Neural progenitor cell (in vitro differentiated cells): ENCODE measurements at regions not wholly inside any gene's neighbourhood (a gene's known extent, or its start where the extent isn't known, plus 50 kb on each side); places are given as distances from the start of the nearest gene placed in this dataset.

Experiments
- DNase-seq: peaks from one replicate; pipeline ENCODE4 v3.0.0-alpha.2; 2016; ENCODE audit warnings: low spot score
- H2AFZ ChIP-seq: fragments of 200-600 bp; sonication (generic); replicated peaks from 2 replicates; pipeline ENCODE4 v1.6.1; 2016; ENCODE audit warnings: antibody characterized with exemption
- H3F3A ChIP-seq: fragments of 200-600 bp; sonication (generic); 2 replicates; pipeline ENCODE4 v1.6.1; 2016; ENCODE audit warnings: antibody characterized with exemption, low read depth
- H3K27ac ChIP-seq: fragments of 200-600 bp; sonication (generic); 2 replicates; pipeline ENCODE4 v1.5.1; 2016; ENCODE audit warnings: mild to moderate bottlenecking
- H3K27me3 ChIP-seq: fragments of 200-600 bp; sonication (generic); 2 replicates; pipeline ENCODE4 v1.6.1; 2016; ENCODE audit warnings: mild to moderate bottlenecking, moderate library complexity
- H3K36me3 ChIP-seq: fragments of 200-600 bp; sonication (generic); 2 replicates; pipeline ENCODE4 v1.5.1; 2016
- H3K4me1 ChIP-seq: fragments of 200-600 bp; sonication (generic); 2 replicates; pipeline ENCODE4 v1.6.1; 2016; ENCODE audit warnings: mixed run types
- H3K4me2 ChIP-seq: fragments of 200-600 bp; sonication (generic); 2 replicates; pipeline ENCODE4 v1.6.1; 2016
- H3K4me3 ChIP-seq: fragments of 200-600 bp; sonication (generic); 2 replicates; pipeline ENCODE4 v1.5.1; 2016
- H3K79me2 ChIP-seq: fragments of 200-600 bp; sonication (generic); 2 replicates; pipeline ENCODE4 v1.6.1; 2016; ENCODE audit warnings: low read depth
- H3K9ac ChIP-seq: fragments of 200-600 bp; sonication (generic); 2 replicates; pipeline ENCODE4 v1.6.1; 2016
- H3K9me3 ChIP-seq: fragments of 200-600 bp; sonication (generic); 2 replicates; pipeline ENCODE4 v1.5.1; 2016; ENCODE audit warnings: low read depth
- H4K20me1 ChIP-seq: fragments of 200-600 bp; sonication (generic); 2 replicates; pipeline ENCODE4 v1.6.1; 2016; ENCODE audit warnings: low read depth
- H3K27ac Mint-ChIP-seq: 3 replicates; pipeline ENCODE4 v1.8.0; 2021; ENCODE audit warnings: mixed read lengths
- H3K27me3 Mint-ChIP-seq: 2 replicates; pipeline ENCODE4 v1.8.0; 2022; ENCODE audit warnings: low read depth, mild to moderate bottlenecking, inconsistent platforms, moderate library complexity, mixed read lengths; ENCODE audit not compliant: insufficient read depth
- H3K36me3 Mint-ChIP-seq: 3 replicates; pipeline ENCODE4 v1.8.0; 2021; ENCODE audit warnings: mixed read lengths
- H3K4me1 Mint-ChIP-seq: 3 replicates; pipeline ENCODE4 v1.8.0; 2021; ENCODE audit warnings: mixed read lengths
- H3K4me3 Mint-ChIP-seq: 3 replicates; pipeline ENCODE4 v1.8.0; 2021; ENCODE audit warnings: mild to moderate bottlenecking, moderate library complexity, mixed read lengths
- H3K9me3 Mint-ChIP-seq: 3 replicates; pipeline ENCODE4 v1.8.0; 2020; ENCODE audit warnings: mixed read lengths
- CTCF ChIP-seq: fragments of 200-600 bp; sonication (generic); IDR thresholded peaks from 2 replicates; pipeline ENCODE4 v1.5.1; 2017; ENCODE audit warnings: antibody characterized with exemption, mild to moderate bottlenecking
- EZH2 ChIP-seq: fragments of 200-600 bp; sonication (generic); IDR thresholded peaks from 2 replicates; pipeline ENCODE4 v1.6.1; 2017; ENCODE audit warnings: antibody characterized with exemption, mild to moderate bottlenecking, moderate library complexity
- EZH2phosphoT487 ChIP-seq: fragments of 200-600 bp; sonication (generic); IDR thresholded peaks from 2 replicates; pipeline ENCODE4 v1.6.1; 2017; ENCODE audit warnings: antibody characterized with exemption

DNA sequence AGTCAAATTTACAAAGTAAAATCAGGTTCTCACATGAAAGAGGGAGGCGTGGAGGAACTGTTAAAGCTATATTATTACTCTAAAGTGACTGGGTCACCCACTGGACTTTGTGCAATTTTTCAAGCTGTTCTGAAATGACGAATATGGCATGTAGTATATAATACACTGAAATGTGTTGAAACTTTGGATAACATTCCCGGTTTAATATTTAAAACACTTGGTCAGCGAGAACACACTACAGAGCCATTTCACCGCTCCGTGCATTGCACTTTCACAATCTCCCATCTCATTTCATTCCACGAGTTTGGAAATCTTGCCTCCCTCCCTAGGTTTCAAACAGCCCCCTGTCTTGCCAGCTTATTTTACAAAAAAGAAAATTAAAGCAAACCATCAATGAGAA lies 337.9 kb downstream of the WDR11 start:
- Mint-ChIP-seq H3K36me3 (no peaks in the 10 kb centered on the region), H3K9me3 (no peaks in the 10 kb centered on the region), H3K27me3 (peaks cover 11% of the 10 kb centered on the region), H3K4me1 (peaks cover 16% of the 10 kb centered on the region), H3K27ac (no peak overlapping the region), H3K4me3 (no peak overlapping the region)
- Histone ChIP-seq H2AFZ (no peak overlapping the region), H3K79me2 (no peaks in the 10 kb centered on the region), H4K20me1 (no peaks in the 10 kb centered on the region), H3K27ac (no peak overlapping the region), H3K4me2 (no peak overlapping the region), H3K27me3 (no peaks in the 10 kb centered on the region), H3K4me3 (no peak overlapping the region), H3K9me3 (no peaks in the 10 kb centered on the region), H3K9ac (no peak overlapping the region), H3K36me3 (no peaks in the 10 kb centered on the region), H3K4me1 (peaks cover 6% of the 10 kb centered on the region), H3F3A (no peaks in the 10 kb centered on the region)
- no peak for DNase-seq
- TF ChIP-seq EZH2 (no peak), EZH2phosphoT487 (no peak), CTCF (no peak)

DNA sequence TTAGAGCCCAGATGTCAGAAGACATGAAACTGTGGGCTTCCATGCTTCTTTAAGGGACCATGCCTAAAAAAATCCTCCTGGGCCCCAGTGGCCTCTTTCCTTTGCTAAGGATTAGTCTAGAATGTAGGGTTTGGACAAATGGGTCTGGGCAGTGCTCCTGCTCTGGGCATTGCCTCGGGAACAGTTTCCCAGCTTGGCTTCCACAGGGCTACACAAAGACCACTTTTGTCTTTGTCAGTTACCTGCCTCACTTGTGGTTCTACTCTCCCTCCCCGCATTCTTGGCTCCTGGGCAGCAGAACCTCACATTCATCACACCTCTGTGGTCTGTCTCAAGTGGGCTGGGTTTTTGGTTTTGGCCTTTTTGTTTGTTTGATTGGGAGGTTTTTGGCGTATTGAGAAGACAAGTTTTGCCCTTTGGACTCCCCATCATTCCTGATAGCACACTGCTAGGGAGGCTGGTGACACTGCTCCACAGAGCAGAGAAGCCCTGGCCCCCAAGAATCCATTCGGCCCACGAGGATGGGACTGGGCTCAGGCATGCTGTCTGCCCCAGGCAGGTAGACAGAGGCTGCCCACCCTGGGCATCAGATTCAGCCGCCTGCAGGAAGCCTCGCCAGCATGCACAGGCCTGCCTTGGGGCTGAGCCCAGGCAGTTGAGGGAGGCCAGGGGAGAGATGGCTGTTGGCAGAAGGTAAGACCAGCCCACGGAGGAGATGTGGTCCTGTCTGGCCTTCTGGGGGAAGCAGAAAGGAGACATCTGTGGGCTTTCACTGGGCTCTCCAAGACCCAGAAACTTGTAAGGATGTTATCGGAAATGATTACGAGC lies 343.7 kb downstream of the WDR11 start:
- Histone ChIP-seq H3K36me3 (no peaks in the 10 kb centered on the region), H3K9ac (no peak overlapping the region), H2AFZ (no peak overlapping the region), H3F3A (no peaks in the 10 kb centered on the region), H3K4me2 (no peak overlapping the region), H3K4me1 (peaks cover 3% of the 10 kb centered on the region), H3K79me2 (no peaks in the 10 kb centered on the region), H3K9me3 (no peaks in the 10 kb centered on the region), H3K27me3 (no peaks in the 10 kb centered on the region), H3K27ac (no peak overlapping the region), H3K4me3 (no peak overlapping the region), H4K20me1 (no peaks in the 10 kb centered on the region)
- H3K4me3 Mint-ChIP-seq: no peak overlapping the region
- peaks cover 11% of the 10 kb centered on the region for H3K27me3 Mint-ChIP-seq
- no peak overlapping the region for H3K27ac Mint-ChIP-seq
- no peaks in the 10 kb centered on the region for H3K4me1 Mint-ChIP-seq
- DNase-seq: no peak
- TF ChIP-seq EZH2 (no peak), CTCF (no peak), EZH2phosphoT487 (no peak)
- no peaks in the 10 kb centered on the region for H3K9me3 Mint-ChIP-seq
- H3K36me3 Mint-ChIP-seq: no peaks in the 10 kb centered on the region

DNA sequence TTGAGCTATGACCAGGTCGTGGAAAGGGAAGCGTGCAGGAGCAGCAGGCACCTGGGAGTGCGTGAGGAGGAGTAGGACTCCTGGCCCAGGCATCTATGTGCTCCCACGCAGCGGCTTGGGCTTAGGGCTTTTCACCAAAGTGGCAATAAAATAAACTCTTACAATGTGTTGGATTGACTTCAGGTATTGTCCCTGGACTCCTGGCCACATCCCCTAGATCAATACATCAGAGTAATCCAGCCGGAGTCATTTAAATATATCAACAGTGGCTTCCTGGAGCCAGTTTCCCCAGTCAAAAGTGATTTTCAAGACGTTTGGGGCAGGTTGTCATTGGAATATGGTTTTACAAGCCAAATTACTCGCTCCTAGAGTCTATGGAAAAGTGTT lies 344.4 kb downstream of the WDR11 start:
- Histone ChIP-seq H3K27me3 (no peaks in the 10 kb centered on the region), H3K9me3 (no peaks in the 10 kb centered on the region), H3K36me3 (no peaks in the 10 kb centered on the region), H3K4me2 (no peak overlapping the region), H4K20me1 (no peaks in the 10 kb centered on the region), H3K27ac (no peak overlapping the region), H3K4me1 (peaks cover 3% of the 10 kb centered on the region), H3K79me2 (no peaks in the 10 kb centered on the region), H3K4me3 (no peak overlapping the region), H2AFZ (no peak overlapping the region), H3F3A (no peaks in the 10 kb centered on the region), H3K9ac (no peak overlapping the region)
- Mint-ChIP-seq H3K4me1 (no peaks in the 10 kb centered on the region), H3K9me3 (no peaks in the 10 kb centered on the region), H3K36me3 (no peaks in the 10 kb centered on the region), H3K27me3 (peaks cover 11% of the 10 kb centered on the region), H3K27ac (no peak overlapping the region), H3K4me3 (no peak overlapping the region)
- no peak for DNase-seq
- no peak for TF ChIP-seq EZH2phosphoT487
- no peak for TF ChIP-seq CTCF
- no peak for TF ChIP-seq EZH2
